Panc1 (cell line): ENCODE measurements at regions not wholly inside any gene's neighbourhood (a gene's known extent, or its start where the extent isn't known, plus 50 kb on each side); places are given as distances from the start of the nearest gene placed in this dataset.

Source experiments
- ATAC-seq: fragments of 200-7000 bp; cut with Tn5 transposase; 2 replicates; pipeline ENCODE4 v1.9.1; 2020; ENCODE audit warnings: mild to moderate bottlenecking, moderate library complexity
- BruUV-seq: library from RNA; stranded (reverse); fragments of 400-500 nt; replicated peaks from 2 replicates; lab custom pipeline; 2021; lab: Mats Ljungman, UMichigan
- CTCF ChIA-PET: fragments of 300-600 bp; sonication (Branson Sonifier 250); formaldehyde crosslinking; loops from one replicate; lab custom pipeline; 2022; ENCODE audit warnings: antibody characterized with exemption; lab: Charles Lee
- POLR2A ChIA-PET: fragments of 300-600 bp; sonication (Branson Sonifier 250); formaldehyde crosslinking; loops from one replicate; lab custom pipeline; 2022; ENCODE audit warnings: antibody characterized with exemption; lab: Charles Lee
- DNase-seq: peaks from one replicate; pipeline ENCODE4 v3.0.0-alpha.2; 2010; ENCODE audit warnings: low read depth, low spot score
- H3K27ac ChIP-seq: 2 replicates; pipeline ENCODE4 v1.5.1; 2011; ENCODE audit warnings: mild to moderate bottlenecking, low read length, inconsistent platforms
- H3K27me3 ChIP-seq: fragments of 200-500 bp; sonication (Bioruptor generic); 2 replicates; pipeline ENCODE4 v1.6.0; 2014; ENCODE audit warnings: low read length, inconsistent platforms; ENCODE audit not compliant: control insufficient read depth, insufficient read depth
- H3K36me3 ChIP-seq: fragments of 200-500 bp; sonication (Bioruptor generic); 2 replicates; pipeline ENCODE4 v1.5.1; 2014; ENCODE audit warnings: inconsistent platforms, mild to moderate bottlenecking, low read length, moderate library complexity; ENCODE audit not compliant: control insufficient read depth, insufficient read depth
- H3K4me1 ChIP-seq: 2 replicates; pipeline ENCODE4 v1.5.1; 2011; ENCODE audit warnings: inconsistent platforms, mild to moderate bottlenecking, low read length, moderate library complexity; ENCODE audit not compliant: control insufficient read depth, insufficient read depth
- H3K4me3 ChIP-seq, 2 experiments: 2 replicates each; pipeline ENCODE4 v1.5.1; 2011 to 2012; ENCODE audit warnings: low read depth in 2 of 2, low read length in 2 of 2, mild to moderate bottlenecking in 2 of 2, inconsistent platforms in 1 of 2, moderate library complexity in 1 of 2
- H3K9me3 ChIP-seq: fragments of 200-500 bp; sonication (Bioruptor generic); 2 replicates; pipeline ENCODE4 v1.5.1; 2014; ENCODE audit warnings: low read depth, mild to moderate bottlenecking, inconsistent platforms, low read length, moderate library complexity; ENCODE audit not compliant: control insufficient read depth, insufficient read depth
- POLR2AphosphoS5 ChIP-seq: IDR thresholded peaks from 2 replicates; pipeline ENCODE4 v1.6.1; 2012; ENCODE audit warnings: mild to moderate bottlenecking, low read depth, low read length, moderate library complexity
- SIN3A ChIP-seq: IDR thresholded peaks from 2 replicates; pipeline ENCODE4 v1.6.1; 2012; ENCODE audit warnings: low read depth, mild to moderate bottlenecking, low read length, moderate library complexity, borderline replicate concordance; ENCODE audit not compliant: insufficient read depth
- TCF7L2 ChIP-seq: IDR thresholded peaks from 2 replicates; pipeline ENCODE4 v1.6.1; 2011; ENCODE audit warnings: mild to moderate bottlenecking, low read depth, low read length, inconsistent platforms
- in situ Hi-C: cut with HindIII; loops from 2 replicates; pipeline ENCODE4 v1.10.0; 2016; ENCODE audit warnings: low sequenced_read_pairs, low pct_unique_long_range_greater_than_20kb
- intact Hi-C: fragments of 100-400 bp; cut with micrococcal nuclease; formaldehyde crosslinking; loops from one replicate; pipeline ENCODE4 v1.10.0; 2022; ENCODE audit not compliant: unreplicated experiment
- TF ChIP-seq, protein P1 (sequence below): fragments of 450-650 bp; IDR thresholded peaks from 2 replicates; pipeline ENCODE4 v1.5.1; 2017; ENCODE audit warnings: mild to moderate bottlenecking
- TF ChIP-seq, protein P2 (sequence below), 2 experiments: IDR thresholded peaks; 2 replicates each; pipeline ENCODE4 v1.6.1; 2011 to 2012; ENCODE audit warnings: low read depth in 2 of 2, control low read depth in 1 of 2, low read length in 1 of 2, mild to moderate bottlenecking in 1 of 2, moderate library complexity in 1 of 2; ENCODE audit not compliant: insufficient read depth in 1 of 2

DNA sequence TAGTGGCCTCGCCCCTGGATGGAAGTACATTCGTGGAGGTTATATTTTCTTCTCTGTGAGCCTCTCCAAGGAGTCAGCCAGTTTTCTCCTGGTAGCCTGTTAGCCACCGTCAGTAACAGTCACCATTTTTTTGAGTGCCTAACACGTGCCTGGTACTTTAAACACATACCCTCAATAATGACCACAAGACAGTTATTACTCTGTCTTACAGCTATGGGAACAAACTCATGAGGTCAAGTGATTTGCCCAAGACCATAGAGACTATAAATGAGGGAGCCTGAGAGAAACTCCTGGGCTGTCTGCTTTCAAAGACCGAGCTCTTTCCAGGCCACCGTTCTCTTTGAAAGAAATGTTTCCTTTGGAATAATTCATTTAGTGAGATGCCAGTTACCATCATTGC, 90.4 kb downstream of the PALM2AKAP2 start:
- no peak overlapping the region for H3K4me3 ChIP-seq
- TF ChIP-seq POLR2AphosphoS5 (no peak), SIN3A (no peak), TCF7L2 (no peak)
- TF ChIP-seq, protein P1, sequence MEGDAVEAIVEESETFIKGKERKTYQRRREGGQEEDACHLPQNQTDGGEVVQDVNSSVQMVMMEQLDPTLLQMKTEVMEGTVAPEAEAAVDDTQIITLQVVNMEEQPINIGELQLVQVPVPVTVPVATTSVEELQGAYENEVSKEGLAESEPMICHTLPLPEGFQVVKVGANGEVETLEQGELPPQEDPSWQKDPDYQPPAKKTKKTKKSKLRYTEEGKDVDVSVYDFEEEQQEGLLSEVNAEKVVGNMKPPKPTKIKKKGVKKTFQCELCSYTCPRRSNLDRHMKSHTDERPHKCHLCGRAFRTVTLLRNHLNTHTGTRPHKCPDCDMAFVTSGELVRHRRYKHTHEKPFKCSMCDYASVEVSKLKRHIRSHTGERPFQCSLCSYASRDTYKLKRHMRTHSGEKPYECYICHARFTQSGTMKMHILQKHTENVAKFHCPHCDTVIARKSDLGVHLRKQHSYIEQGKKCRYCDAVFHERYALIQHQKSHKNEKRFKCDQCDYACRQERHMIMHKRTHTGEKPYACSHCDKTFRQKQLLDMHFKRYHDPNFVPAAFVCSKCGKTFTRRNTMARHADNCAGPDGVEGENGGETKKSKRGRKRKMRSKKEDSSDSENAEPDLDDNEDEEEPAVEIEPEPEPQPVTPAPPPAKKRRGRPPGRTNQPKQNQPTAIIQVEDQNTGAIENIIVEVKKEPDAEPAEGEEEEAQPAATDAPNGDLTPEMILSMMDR, result no peak
- TF ChIP-seq, protein P2, sequence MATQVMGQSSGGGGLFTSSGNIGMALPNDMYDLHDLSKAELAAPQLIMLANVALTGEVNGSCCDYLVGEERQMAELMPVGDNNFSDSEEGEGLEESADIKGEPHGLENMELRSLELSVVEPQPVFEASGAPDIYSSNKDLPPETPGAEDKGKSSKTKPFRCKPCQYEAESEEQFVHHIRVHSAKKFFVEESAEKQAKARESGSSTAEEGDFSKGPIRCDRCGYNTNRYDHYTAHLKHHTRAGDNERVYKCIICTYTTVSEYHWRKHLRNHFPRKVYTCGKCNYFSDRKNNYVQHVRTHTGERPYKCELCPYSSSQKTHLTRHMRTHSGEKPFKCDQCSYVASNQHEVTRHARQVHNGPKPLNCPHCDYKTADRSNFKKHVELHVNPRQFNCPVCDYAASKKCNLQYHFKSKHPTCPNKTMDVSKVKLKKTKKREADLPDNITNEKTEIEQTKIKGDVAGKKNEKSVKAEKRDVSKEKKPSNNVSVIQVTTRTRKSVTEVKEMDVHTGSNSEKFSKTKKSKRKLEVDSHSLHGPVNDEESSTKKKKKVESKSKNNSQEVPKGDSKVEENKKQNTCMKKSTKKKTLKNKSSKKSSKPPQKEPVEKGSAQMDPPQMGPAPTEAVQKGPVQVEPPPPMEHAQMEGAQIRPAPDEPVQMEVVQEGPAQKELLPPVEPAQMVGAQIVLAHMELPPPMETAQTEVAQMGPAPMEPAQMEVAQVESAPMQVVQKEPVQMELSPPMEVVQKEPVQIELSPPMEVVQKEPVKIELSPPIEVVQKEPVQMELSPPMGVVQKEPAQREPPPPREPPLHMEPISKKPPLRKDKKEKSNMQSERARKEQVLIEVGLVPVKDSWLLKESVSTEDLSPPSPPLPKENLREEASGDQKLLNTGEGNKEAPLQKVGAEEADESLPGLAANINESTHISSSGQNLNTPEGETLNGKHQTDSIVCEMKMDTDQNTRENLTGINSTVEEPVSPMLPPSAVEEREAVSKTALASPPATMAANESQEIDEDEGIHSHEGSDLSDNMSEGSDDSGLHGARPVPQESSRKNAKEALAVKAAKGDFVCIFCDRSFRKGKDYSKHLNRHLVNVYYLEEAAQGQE (IDR thresholded peaks at IDR 0.05; ENCODE audit: insufficient read depth in 1 of 2, low read depth in 2 of 2, low read length in 1 of 2), result no peak
- DNase-seq, result no peak
- ChIA-PET CTCF (no interaction called here), POLR2A (no interaction called here)
- H3K27me3 ChIP-seq, result no peaks in the 10 kb centered on the region; the same call in 1 of the 2 replicates
- in situ Hi-C loops, result no loop called here
- no peaks in the 10 kb centered on the region for H3K36me3 ChIP-seq
- H3K27ac ChIP-seq, result no peak overlapping the region
- no TSS peak for BruUV-seq
- no peaks in the 10 kb centered on the region for H3K9me3 ChIP-seq
- ATAC-seq, result no peak
- intact Hi-C loops, result no loop called here
- H3K4me1 ChIP-seq, result no peaks in the 10 kb centered on the region

GRCh38 chr9:109872901-109873300, 92.9 kb downstream of the PALM2AKAP2 start:
- no peaks in the 10 kb centered on the region for H3K4me1 ChIP-seq
- no peaks in the 10 kb centered on the region for H3K27me3 ChIP-seq
- CTCF ChIA-PET, result no interaction called here
- no peak for ATAC-seq
- H3K9me3 ChIP-seq, result no peaks in the 10 kb centered on the region
- H3K4me3 ChIP-seq, result no peak overlapping the region
- in situ Hi-C loops, result no loop called here
- TF ChIP-seq, protein P1, result no peak
- TF ChIP-seq POLR2AphosphoS5 (no peak), TCF7L2 (no peak), SIN3A (no peak)
- TF ChIP-seq, protein P2 (IDR thresholded peaks at IDR 0.05; ENCODE audit: insufficient read depth in 1 of 2, low read depth in 2 of 2, low read length in 1 of 2), result no peak
- no peak for DNase-seq
- no TSS peak for BruUV-seq
- POLR2A ChIA-PET, result no interaction called here
- no peak overlapping the region for H3K27ac ChIP-seq
- H3K36me3 ChIP-seq, result no peaks in the 10 kb centered on the region
- intact Hi-C loops, result no loop called here
